IPS-NIHi7 (cell line): ENCODE measurements at regions not wholly inside any gene's neighbourhood (a gene's known extent, or its start where the extent isn't known, plus 50 kb on each side); places are given as distances from the start of the nearest gene placed in this dataset.
A peak's percentile ranks its signal among the peaks of the same experiment; 100 is the strongest.
"Not testable (repeated sequence)": the region's sequence is repeated elsewhere in the genome, so short reads cannot be mapped to it uniquely, and the experiment has no call there.

Experiments
- DNase-seq: peaks from one replicate; pipeline ENCODE4 v3.0.0; 2012; ENCODE audit warnings: mixed read lengths; ENCODE audit errors: extremely low spot score

GRCh38 chr22:19661156-19661555 lies 53.1 kb upstream of the SEPTIN5 start:
- no peak for DNase-seq

GRCh38 chr22:19662049-19662684 lies 52.1 kb upstream of the SEPTIN5 start:
- not testable (repeated sequence) for DNase-seq

DNA sequence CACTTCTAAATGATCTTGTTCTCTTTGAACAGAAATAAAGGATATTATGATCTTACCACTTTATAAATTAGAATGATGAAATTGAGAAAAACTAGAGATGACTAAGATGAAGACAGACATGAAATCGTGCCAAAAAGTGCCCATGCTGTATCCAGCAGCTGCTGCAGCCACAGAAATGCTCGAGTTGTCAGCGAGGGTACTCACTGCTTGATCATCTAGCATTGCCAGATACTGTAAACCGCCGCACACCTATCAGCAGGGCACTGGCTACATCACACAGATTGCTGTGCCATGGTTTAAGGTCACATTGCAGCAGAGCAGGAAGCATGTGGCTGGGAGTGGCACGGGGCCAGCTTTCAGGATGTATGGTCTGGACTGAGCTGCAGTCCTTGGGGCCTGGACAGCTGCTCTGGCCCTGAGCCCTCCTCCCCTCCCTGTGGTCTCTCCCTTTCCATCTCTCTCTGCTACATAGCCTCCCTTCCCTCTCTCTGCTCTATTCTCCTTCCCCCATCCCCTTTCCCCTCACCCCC lies 51.0 kb upstream of the SEPTIN5 start:
- DNase-seq = no peak

- peak; percentile 53 for DNase-seq
Observed at GRCh38 chr22:19663821-19664355, 50.4 kb upstream of the SEPTIN5 start.

- no peak for DNase-seq
Observed at GRCh38 chr22:19664406-19664805, 49.9 kb upstream of the SEPTIN5 start.
